ENCODE measurements at regions not wholly inside any gene's neighbourhood (a gene's known extent, or its start where the extent isn't known, plus 50 kb on each side); places are given as distances from the start of the nearest gene placed in this dataset.

DNA sequence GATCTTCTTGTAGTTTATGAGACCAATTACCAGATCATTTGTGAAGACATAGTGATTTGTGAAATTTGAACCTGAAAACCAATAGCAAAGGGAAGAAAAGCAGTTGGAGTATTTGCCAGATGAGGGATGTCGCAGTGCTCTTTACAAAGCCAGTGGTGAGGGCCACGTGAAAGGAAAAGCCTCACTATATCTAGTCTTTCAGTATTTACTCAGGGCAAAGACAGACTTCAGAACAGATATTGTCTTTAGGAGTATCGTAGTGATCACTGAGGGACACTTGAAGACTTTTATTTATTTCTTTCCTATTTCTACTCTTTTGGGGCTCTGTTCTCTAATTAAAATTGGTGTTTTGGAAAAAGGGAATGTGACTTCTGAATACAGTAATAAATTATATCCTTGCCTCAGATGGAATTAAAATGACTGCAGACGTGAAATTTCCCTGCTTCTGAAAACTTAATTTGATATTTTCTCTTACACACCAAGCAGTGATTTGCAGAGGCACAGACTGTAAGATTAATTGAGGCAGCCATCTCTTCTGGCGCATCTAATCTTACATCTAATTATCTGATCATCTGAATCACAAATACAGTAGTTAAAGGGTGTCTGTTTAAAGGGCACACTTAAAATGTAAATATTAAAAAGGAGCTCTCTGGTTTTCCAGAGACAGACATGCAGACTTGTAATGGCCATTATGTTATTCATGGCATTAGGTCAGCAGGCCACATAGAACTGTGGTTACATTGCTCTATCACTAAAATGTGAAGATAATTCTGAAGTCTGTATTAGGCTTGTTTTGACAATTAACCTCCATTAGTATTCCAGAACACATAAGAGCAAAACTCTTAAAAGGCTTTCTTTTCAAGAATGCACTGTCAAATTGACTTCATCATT lies 193.0 kb upstream of the GOLIM4 start:
- H3K27ac ChIP-seq (ENCODE audit: low read depth, low read length): no peak overlapping the region
- no peaks in the 10 kb centered on the region for H3K9me2 ChIP-seq (ENCODE audit: insufficient read depth)
- TF ChIP-seq YY1 (IDR thresholded peaks at IDR 0.05; ENCODE audit: extremely low read depth, insufficient replicate concordance, low read depth, low read length): no peak
- no peak for TF ChIP-seq ELF1 (IDR thresholded peaks at IDR 0.05; ENCODE audit: borderline replicate concordance, low read depth)
- TF ChIP-seq EZH2 (IDR thresholded peaks at IDR 0.05): no peak
- TF ChIP-seq POLR2AphosphoS5 (IDR thresholded peaks at IDR 0.05; ENCODE audit: low read depth, low read length): no peak
- TF ChIP-seq RAD21 (IDR thresholded peaks at IDR 0.05; ENCODE audit: low read depth): no peak
- no peak for TF ChIP-seq JUND (IDR thresholded peaks at IDR 0.05)
- TF ChIP-seq SRF (IDR thresholded peaks at IDR 0.05; ENCODE audit: low read depth): no peak
- TF ChIP-seq ZNF274 (IDR thresholded peaks at IDR 0.05; ENCODE audit: low read depth, low read length): no peak
- TF ChIP-seq ZFX (IDR thresholded peaks at IDR 0.05): no peak
- TF ChIP-seq CBX3 (IDR thresholded peaks at IDR 0.05; ENCODE audit: low read depth): no peak
- TF ChIP-seq FOSL1 (IDR thresholded peaks at IDR 0.05; ENCODE audit: low read depth): no peak
- TF ChIP-seq, protein P1, sequence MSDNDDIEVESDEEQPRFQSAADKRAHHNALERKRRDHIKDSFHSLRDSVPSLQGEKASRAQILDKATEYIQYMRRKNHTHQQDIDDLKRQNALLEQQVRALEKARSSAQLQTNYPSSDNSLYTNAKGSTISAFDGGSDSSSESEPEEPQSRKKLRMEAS (IDR thresholded peaks at IDR 0.05): no peak
- no peak for TF ChIP-seq POLR2A (IDR thresholded peaks at IDR 0.05; ENCODE audit: borderline replicate concordance, extremely low read depth, insufficient read depth, insufficient read length)
- TF ChIP-seq CEBPB (IDR thresholded peaks at IDR 0.05; ENCODE audit: low read depth): no peak
- TF ChIP-seq SP1 (IDR thresholded peaks at IDR 0.05; ENCODE audit: low read depth): no peak
- TF ChIP-seq SIN3A (IDR thresholded peaks at IDR 0.05; ENCODE audit: low read depth): no peak
- TF ChIP-seq, protein P2, sequence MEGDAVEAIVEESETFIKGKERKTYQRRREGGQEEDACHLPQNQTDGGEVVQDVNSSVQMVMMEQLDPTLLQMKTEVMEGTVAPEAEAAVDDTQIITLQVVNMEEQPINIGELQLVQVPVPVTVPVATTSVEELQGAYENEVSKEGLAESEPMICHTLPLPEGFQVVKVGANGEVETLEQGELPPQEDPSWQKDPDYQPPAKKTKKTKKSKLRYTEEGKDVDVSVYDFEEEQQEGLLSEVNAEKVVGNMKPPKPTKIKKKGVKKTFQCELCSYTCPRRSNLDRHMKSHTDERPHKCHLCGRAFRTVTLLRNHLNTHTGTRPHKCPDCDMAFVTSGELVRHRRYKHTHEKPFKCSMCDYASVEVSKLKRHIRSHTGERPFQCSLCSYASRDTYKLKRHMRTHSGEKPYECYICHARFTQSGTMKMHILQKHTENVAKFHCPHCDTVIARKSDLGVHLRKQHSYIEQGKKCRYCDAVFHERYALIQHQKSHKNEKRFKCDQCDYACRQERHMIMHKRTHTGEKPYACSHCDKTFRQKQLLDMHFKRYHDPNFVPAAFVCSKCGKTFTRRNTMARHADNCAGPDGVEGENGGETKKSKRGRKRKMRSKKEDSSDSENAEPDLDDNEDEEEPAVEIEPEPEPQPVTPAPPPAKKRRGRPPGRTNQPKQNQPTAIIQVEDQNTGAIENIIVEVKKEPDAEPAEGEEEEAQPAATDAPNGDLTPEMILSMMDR (IDR thresholded peaks at IDR 0.05 in 2 of 3, conservative IDR thresholded peaks at IDR 0.05 in 1 of 3; ENCODE audit: borderline replicate concordance in 1 of 3, insufficient read depth in 1 of 3, low read depth in 2 of 3, low read length in 2 of 3): no peak
- TF ChIP-seq, protein P3, sequence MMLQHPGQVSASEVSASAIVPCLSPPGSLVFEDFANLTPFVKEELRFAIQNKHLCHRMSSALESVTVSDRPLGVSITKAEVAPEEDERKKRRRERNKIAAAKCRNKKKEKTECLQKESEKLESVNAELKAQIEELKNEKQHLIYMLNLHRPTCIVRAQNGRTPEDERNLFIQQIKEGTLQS (IDR thresholded peaks at IDR 0.05): no peak
- TF ChIP-seq TCF7L2 (IDR thresholded peaks at IDR 0.05; ENCODE audit: borderline replicate concordance, extremely low read depth, insufficient read depth, insufficient read length): no peak
- BruUV-seq (replicated peaks): no TSS peak
- H3K36me3 ChIP-seq (ENCODE audit: control insufficient read depth in 1 of 2, insufficient read depth in 2 of 2, low read length in 2 of 2): no peaks in the 10 kb centered on the region
- no peaks in the 10 kb centered on the region for H4K20me1 ChIP-seq (ENCODE audit: insufficient read depth)
- ATAC-seq (no peak), DNase-seq (ENCODE audit: low read depth, low spot score) (no peak)
- H3K4me1 ChIP-seq (ENCODE audit: control insufficient read depth in 1 of 2, insufficient read depth in 2 of 2, low read length in 2 of 2): no peaks in the 10 kb centered on the region
- H3K4me3 ChIP-seq (replicated peaks in 1 of 2; ENCODE audit: low read depth in 1 of 2, low read length in 2 of 2): no peak overlapping the region
- H3K79me2 ChIP-seq (ENCODE audit: insufficient read depth, low read length): no peaks in the 10 kb centered on the region
- intact Hi-C loops (cut with micrococcal nuclease): no loop called here
- no peak overlapping the region for H3K9ac ChIP-seq (ENCODE audit: low read length)
- no peak overlapping the region for H2AFZ ChIP-seq (ENCODE audit: low read depth, low read length, poor library complexity, severe bottlenecking)
- H3K27me3 ChIP-seq (ENCODE audit: insufficient read depth, low read length): 0 out of 2 replicates have a peak, but pooled peaks cover 6% of the 10 kb centered on the region
- no peak overlapping the region for H3K4me2 ChIP-seq (ENCODE audit: low read length)
- ChIA-PET POLR2A (no interaction called here), RAD21 (ENCODE audit: low non-redundant PET in 1 of 2, low total read pairs in 2 of 2, uncharacterized antibody in 2 of 2, unreplicated experiment in 2 of 2) (no interaction called here), CTCF (no interaction called here)
- no peaks in the 10 kb centered on the region for H3K9me3 ChIP-seq (ENCODE audit: control insufficient read depth in 1 of 2, insufficient read depth in 1 of 2, low read depth in 1 of 2, low read length in 2 of 2)
